H1 (cell line): ENCODE measurements at regions not wholly inside any gene's neighbourhood (a gene's known extent, or its start where the extent isn't known, plus 50 kb on each side); places are given as distances from the start of the nearest gene placed in this dataset.

Experiments
- CTCF ChIA-PET: fragments of 300-600 bp; sonication (Branson Sonifier 250); formaldehyde crosslinking; loops from one replicate; lab custom pipeline; 2021; ENCODE audit not compliant: partially characterized antibody; lab: Charles Lee
- POLR2A ChIA-PET: fragments of 300-600 bp; sonication (Branson Sonifier 250); formaldehyde crosslinking; loops from one replicate; lab custom pipeline; 2021; ENCODE audit warnings: inconsistent platforms; ENCODE audit not compliant: partially characterized antibody; lab: Charles Lee
- DNase-seq, 2 experiments: peaks; one replicate each; pipeline versions ENCODE4 v3.0.0 to v3.0.0-alpha.2; 2010 to 2022; ENCODE audit warnings: low spot score in 2 of 2, low read depth in 1 of 2, mixed read lengths in 1 of 2
- FAIRE-seq: peaks from 2 replicates; lab custom pipeline; 2011; peaks lifted over from hg19 to GRCh38; lab: Jason Lieb, UNC
- H2AFZ ChIP-seq: 2 replicates; pipeline ENCODE4 v1.8.1; 2012; ENCODE audit warnings: low read length, inconsistent platforms
- H2AK5ac ChIP-seq: 2 replicates; pipeline ENCODE4 v1.6.1; 2013; ENCODE audit warnings: low read depth, low read length
- H2BK120ac ChIP-seq: replicated peaks from 2 replicates; pipeline ENCODE3; 2013; ENCODE audit warnings: low read depth, low read length, inconsistent platforms
- H2BK12ac ChIP-seq: 2 replicates; pipeline ENCODE4 v1.6.1; 2013; ENCODE audit warnings: low read depth, low read length
- H2BK15ac ChIP-seq: 2 replicates; pipeline ENCODE4 v1.6.1; 2013; ENCODE audit warnings: low read length
- H2BK20ac ChIP-seq: 2 replicates; pipeline ENCODE4 v1.6.1; 2013; ENCODE audit warnings: low read length
- H2BK5ac ChIP-seq: 2 replicates; pipeline ENCODE4 v1.6.1; 2013; ENCODE audit warnings: low read depth, low read length
- H3K14ac ChIP-seq: 2 replicates; pipeline ENCODE4 v1.6.1; 2013; ENCODE audit warnings: inconsistent platforms; ENCODE audit not compliant: insufficient read length
- H3K18ac ChIP-seq: 2 replicates; pipeline ENCODE4 v1.6.1; 2013; ENCODE audit warnings: low read length; ENCODE audit errors: extremely low read depth
- H3K23ac ChIP-seq: 2 replicates; pipeline ENCODE4 v1.6.1; 2013; ENCODE audit warnings: inconsistent platforms; ENCODE audit not compliant: insufficient read length
- H3K23me2 ChIP-seq: 2 replicates; pipeline ENCODE4 v1.6.1; 2013; ENCODE audit warnings: low read depth, low read length
- H3K27ac ChIP-seq: 2 replicates; pipeline ENCODE4 v1.6.1; 2011; ENCODE audit warnings: low read depth, low read length, inconsistent platforms
- H3K27me3 ChIP-seq, 4 experiments: replicated peaks in 1 of 4; 1 replicate in 1 of 4; 2 replicates in 3 of 4; pipeline versions ENCODE4 v1.6.1 to v1.8.1; 2011 to 2013; ENCODE audit warnings: low read length in 3 of 4, mild to moderate bottlenecking in 3 of 4, inconsistent platforms in 2 of 4, mixed read lengths in 2 of 4, moderate library complexity in 1 of 4; ENCODE audit not compliant: control insufficient read depth in 3 of 4, insufficient read depth in 3 of 4; ENCODE audit errors: extremely low read depth in 1 of 4
- H3K36me3 ChIP-seq, 4 experiments: 2 replicates each; pipeline versions ENCODE4 v1.6.1 to v1.8.1; 2011 to 2013; ENCODE audit warnings: mild to moderate bottlenecking in 4 of 4, low read length in 3 of 4, moderate library complexity in 2 of 4, control low read depth in 1 of 4, inconsistent platforms in 1 of 4; ENCODE audit not compliant: insufficient read depth in 4 of 4, control insufficient read depth in 2 of 4
- H3K4ac ChIP-seq: replicated peaks from 2 replicates; pipeline ENCODE3; 2013; ENCODE audit warnings: low read length, low read depth, mixed read lengths, inconsistent platforms; ENCODE audit not compliant: insufficient read length
- H3K4me1 ChIP-seq, 4 experiments: replicated peaks in 1 of 4; 1 replicate in 1 of 4; 2 replicates in 3 of 4; pipeline versions ENCODE4 v1.6.1 to v1.8.1; 2011 to 2013; ENCODE audit warnings: low read length in 3 of 4, inconsistent platforms in 2 of 4, mixed read lengths in 1 of 4; ENCODE audit not compliant: insufficient read depth in 4 of 4, control insufficient read depth in 3 of 4
- H3K4me2 ChIP-seq, 2 experiments: 2 replicates each; pipeline versions ENCODE4 v1.6.1 to v1.8.1; 2011 to 2013; ENCODE audit warnings: low read depth in 2 of 2, low read length in 2 of 2, control low read depth in 1 of 2, inconsistent platforms in 1 of 2, mild to moderate bottlenecking in 1 of 2; ENCODE audit not compliant: insufficient read depth in 1 of 2
- H3K4me3 ChIP-seq, 4 experiments: fragments of 200-600, 300-600 bp in 1 of 4; sonication (generic), shearing (Covaris generic), sonication (Bioruptor Twin) in 1 of 4; 2 replicates each; pipeline versions ENCODE4 v1.5.1 to v1.8.1; 2011 to 2016; ENCODE audit warnings: low read length in 4 of 4, low read depth in 3 of 4, control low read depth in 2 of 4, inconsistent platforms in 2 of 4, mild to moderate bottlenecking in 2 of 4, mixed read lengths in 1 of 4, moderate library complexity in 1 of 4; ENCODE audit not compliant: insufficient read depth in 2 of 4; ENCODE audit errors: extremely low read depth in 1 of 4
- H3K56ac ChIP-seq: replicated peaks from 2 replicates; pipeline ENCODE3; 2013; ENCODE audit warnings: low read depth, mild to moderate bottlenecking, mixed read lengths, low read length, inconsistent platforms; ENCODE audit not compliant: insufficient read length
- H3K79me1 ChIP-seq: 2 replicates; pipeline ENCODE4 v1.6.1; 2013; ENCODE audit warnings: low read depth, low read length, control low read depth
- H3K79me2 ChIP-seq, 2 experiments: 2 replicates each; pipeline versions ENCODE4 v1.6.1 to v1.8.1; 2012 to 2013; ENCODE audit warnings: low read length in 2 of 2, mild to moderate bottlenecking in 2 of 2, inconsistent platforms in 1 of 2; ENCODE audit not compliant: insufficient read depth in 2 of 2, control insufficient read depth in 1 of 2
- H3K9ac ChIP-seq, 4 experiments: replicated peaks in 1 of 4; 1 replicate in 1 of 4; 2 replicates in 3 of 4; pipeline versions ENCODE4 v1.6.1 to v1.8.1; 2011 to 2013; ENCODE audit warnings: low read depth in 3 of 4, low read length in 3 of 4, control low read depth in 2 of 4, mild to moderate bottlenecking in 2 of 4, moderate library complexity in 2 of 4, inconsistent platforms in 1 of 4; ENCODE audit errors: extremely low read depth in 1 of 4
- H3K9me3 ChIP-seq, 2 experiments: 2 replicates each; pipeline versions ENCODE4 v1.6.1 to v1.8.1; 2012 to 2013; ENCODE audit warnings: mild to moderate bottlenecking in 2 of 2, moderate library complexity in 2 of 2, control low read depth in 1 of 2, inconsistent platforms in 1 of 2, low read depth in 1 of 2, low read length in 1 of 2, mixed read lengths in 1 of 2; ENCODE audit not compliant: insufficient read depth in 2 of 2
- H4K20me1 ChIP-seq, 2 experiments: replicated peaks in 1 of 2; 2 replicates each; pipeline versions ENCODE3 to v1.8.1; 2011 to 2013; ENCODE audit warnings: inconsistent platforms in 2 of 2, low read length in 2 of 2, mild to moderate bottlenecking in 1 of 2; ENCODE audit not compliant: insufficient read depth in 2 of 2, control insufficient read depth in 1 of 2
- H4K5ac ChIP-seq: 2 replicates; pipeline ENCODE4 v1.6.1; 2013; ENCODE audit warnings: low read length, low read depth, mixed read lengths, inconsistent platforms; ENCODE audit not compliant: insufficient read length
- H4K8ac ChIP-seq: 2 replicates; pipeline ENCODE4 v1.8.0; 2013; ENCODE audit warnings: mild to moderate bottlenecking, moderate library complexity, low read length, inconsistent platforms; ENCODE audit not compliant: insufficient read depth; ENCODE audit errors: extremely low read depth
- H4K91ac ChIP-seq: replicated peaks from 2 replicates; pipeline ENCODE3; 2013; ENCODE audit warnings: low read length, mixed read lengths, inconsistent platforms; ENCODE audit not compliant: insufficient read length
- ASH2L ChIP-seq: fragments of 200-600, 300-600 bp; sonication (generic); IDR thresholded peaks from one replicate; pipeline ENCODE4 v1.7.1; 2017; ENCODE audit warnings: low read length
- ATF2 ChIP-seq: IDR thresholded peaks from 2 replicates; pipeline ENCODE4 v1.6.1; 2012; ENCODE audit warnings: low read length, inconsistent platforms
- BRCA1 ChIP-seq: IDR thresholded peaks from 2 replicates; pipeline ENCODE4 v1.6.1; 2012; ENCODE audit warnings: low read depth, low read length, improper control_type of control experiment
- CBX5 ChIP-seq: fragments of 300-800, 300-1000 bp; sonication (generic); IDR thresholded peaks from 2 replicates; pipeline ENCODE4 v1.7.1; 2016; ENCODE audit warnings: antibody characterized with exemption, low read length, low read depth
- CTCF ChIP-seq, 3 experiments: IDR thresholded peaks; 1 replicate in 2 of 3; 2 replicates in 1 of 3; pipeline versions ENCODE4 v1.5.1 to v1.6.1; 2011; ENCODE audit warnings: low read length in 3 of 3, mild to moderate bottlenecking in 3 of 3, inconsistent platforms in 2 of 3, low read depth in 1 of 3, moderate library complexity in 1 of 3; ENCODE audit not compliant: insufficient read depth in 1 of 3; ENCODE audit errors: control extremely low read depth in 1 of 3
- HDAC2 ChIP-seq, 2 experiments: fragments of 300-600 bp in 1 of 2; sonication (generic) in 1 of 2; IDR thresholded peaks; 2 replicates each; pipeline ENCODE4 v1.6.1; 2011 to 2012; ENCODE audit warnings: low read depth in 2 of 2, low read length in 2 of 2, mild to moderate bottlenecking in 2 of 2, moderate library complexity in 2 of 2, borderline replicate concordance in 1 of 2, inconsistent platforms in 1 of 2
- NANOG ChIP-seq: IDR thresholded peaks from 2 replicates; pipeline ENCODE4 v1.6.1; 2011; ENCODE audit warnings: low read length, low read depth, mild to moderate bottlenecking, inconsistent platforms; ENCODE audit not compliant: insufficient read depth, poor library complexity, severe bottlenecking
- RFX5 ChIP-seq: IDR thresholded peaks from 2 replicates; pipeline ENCODE4 v1.6.1; 2011; ENCODE audit warnings: low read depth, low read length, improper control_type of control experiment, borderline replicate concordance
- SP1 ChIP-seq: IDR thresholded peaks from 2 replicates; pipeline ENCODE4 v1.6.1; 2011; ENCODE audit warnings: low read depth, low read length
- SUZ12 ChIP-seq: fragments of 200-600 bp; sonication (generic); IDR thresholded peaks from 2 replicates; pipeline ENCODE4 v1.6.1; 2012; ENCODE audit warnings: mild to moderate bottlenecking, inconsistent platforms, low read length, moderate library complexity, mixed read lengths
- TAF1 ChIP-seq: IDR thresholded peaks from 2 replicates; pipeline ENCODE4 v1.6.1; 2011; ENCODE audit warnings: mild to moderate bottlenecking, low read depth, low read length
- WGBS, 2 experiments: shearing (Covaris generic) in 1 of 2; methylation state at CpG; one replicate each; pipeline versions ENCODE4 v1.1.6 to v1.1.7; 2013 to 2015; ENCODE audit warnings: low lambda C conversion rate in 2 of 2, mixed read lengths in 2 of 2, inconsistent platforms in 1 of 2, low coverage in 1 of 2, missing lambda C conversion rate in 1 of 2; ENCODE audit not compliant: insufficient replicate concordance in 2 of 2, insufficient coverage in 1 of 2, insufficient read length in 1 of 2; ENCODE audit errors: extremely low coverage in 1 of 2, missing lambda C conversion rate in 1 of 2; 5-methylcytosine and 5-hydroxymethylcytosine counted together

GRCh38 chr18:25780105-25780504, 310.3 kb downstream of the SS18 start:
- Histone ChIP-seq H3K79me1 (no peaks in the 10 kb centered on the region), H2BK15ac (no peak overlapping the region), H4K8ac (no peak overlapping the region), H3K27ac (no peak overlapping the region), H3K9ac (no peak overlapping the region), H3K14ac (no peak overlapping the region), H3K23me2 (no peaks in the 10 kb centered on the region), H3K4me2 (no peak overlapping the region), H3K4ac (no peak overlapping the region), H2BK20ac (no peak overlapping the region), H3K56ac (no peak overlapping the region), H2BK12ac (no peak overlapping the region), H3K9me3 (no peaks in the 10 kb centered on the region), H3K36me3 (no peaks in the 10 kb centered on the region), H2BK5ac (no peak overlapping the region), H2BK120ac (no peak overlapping the region), H4K20me1 (no peaks in the 10 kb centered on the region), H3K4me1 (no peaks in the 10 kb centered on the region), H3K4me3 (no peak overlapping the region), H3K79me2 (no peaks in the 10 kb centered on the region), H3K18ac (no peak overlapping the region), H3K23ac (no peak overlapping the region), H4K91ac (no peak overlapping the region), H3K27me3 (no peaks in the 10 kb centered on the region), H4K5ac (no peak overlapping the region), H2AK5ac (no peak overlapping the region), H2AFZ (no peak overlapping the region)
- DNase-seq (no peak), FAIRE-seq (no peak)
- POLR2A ChIA-PET: no interaction called here
- WGBS, 2 experiments: 79% methylated on average over 7 of the region's 7 CpGs; no CpG with 5 or more reads in 1 of the 2 experiments
- CTCF ChIA-PET: no interaction called here
- TF ChIP-seq ATF2: no peak
- TF ChIP-seq CBX5: no peak
- no peak for TF ChIP-seq HDAC2 (IDR thresholded peaks at IDR 0.05; ENCODE audit: borderline replicate concordance in 1 of 2, low read depth in 2 of 2, low read length in 2 of 2)
- TF ChIP-seq CTCF (IDR thresholded peaks at IDR 0.05; ENCODE audit: control extremely low read depth in 1 of 3, insufficient read depth in 1 of 3, low read depth in 1 of 3, low read length in 3 of 3): no peak
- no peak for TF ChIP-seq BRCA1
- TF ChIP-seq SUZ12: no peak
- no peak for TF ChIP-seq TAF1
- no peak for TF ChIP-seq ASH2L
- no peak for TF ChIP-seq NANOG
- TF ChIP-seq SP1: no peak
- TF ChIP-seq RFX5: no peak
